Adipocyte (in vitro differentiated cells): ENCODE measurements at regions not wholly inside any gene's neighbourhood (a gene's known extent, or its start where the extent isn't known, plus 50 kb on each side); places are given as distances from the start of the nearest gene placed in this dataset.
"Not testable (repeated sequence)": the region's sequence is repeated elsewhere in the genome, so short reads cannot be mapped to it uniquely, and the experiment has no call there.

Experiments used
- DNase-seq: peaks from one replicate; pipeline ENCODE4 v3.0.0-alpha.2; 2015; ENCODE audit warnings: low read depth
- H3K27me3 ChIP-seq: replicated peaks from 2 replicates; pipeline ENCODE4 v1.7.0; 2013; ENCODE audit warnings: mild to moderate bottlenecking, low read length, moderate library complexity; ENCODE audit not compliant: control insufficient read depth, insufficient read depth
- H3K36me3 ChIP-seq: 2 replicates; pipeline ENCODE4 v1.7.0; 2013; ENCODE audit warnings: low read length, mild to moderate bottlenecking, moderate library complexity; ENCODE audit not compliant: control insufficient read depth, insufficient read depth, severe bottlenecking
- H3K4me1 ChIP-seq: 2 replicates; pipeline ENCODE4 v1.7.0; 2013; ENCODE audit warnings: mild to moderate bottlenecking, low read length, moderate library complexity; ENCODE audit not compliant: control insufficient read depth, insufficient read depth
- H3K4me3 ChIP-seq: 2 replicates; pipeline ENCODE4 v1.7.0; 2013; ENCODE audit warnings: mild to moderate bottlenecking, low read length, moderate library complexity
- H3K9ac ChIP-seq: 2 replicates; pipeline ENCODE4 v1.7.0; 2013; ENCODE audit warnings: mild to moderate bottlenecking, low read length, moderate library complexity
- H3K9me3 ChIP-seq: 2 replicates; pipeline ENCODE4 v1.7.0; 2013; ENCODE audit warnings: mild to moderate bottlenecking, low read length, moderate library complexity; ENCODE audit not compliant: control insufficient read depth

DNA sequence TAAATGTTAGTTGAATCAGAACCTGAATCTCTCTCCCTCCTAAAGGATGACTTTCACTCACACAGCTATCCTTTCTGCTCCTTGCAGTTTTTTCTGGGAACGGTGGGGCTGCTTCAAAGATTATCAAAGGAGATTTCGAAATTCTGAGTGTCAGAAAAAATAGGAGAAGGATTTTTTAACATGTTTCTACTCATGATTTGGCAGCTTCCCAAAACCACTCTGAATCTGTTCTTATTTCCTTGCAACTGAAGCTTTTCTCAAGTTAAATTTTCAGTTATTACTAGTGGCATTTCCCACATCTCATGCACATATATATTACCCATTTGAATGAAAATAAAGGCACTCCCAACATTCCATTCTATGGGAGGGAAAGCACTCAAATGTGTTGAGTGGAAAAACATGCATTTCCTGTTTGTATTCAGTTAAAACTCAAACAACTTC lies 123.6 kb downstream of the LCA5 start:
- no peaks in the 10 kb centered on the region for H3K27me3 ChIP-seq
- H3K4me1 ChIP-seq, result no peaks in the 10 kb centered on the region
- H3K9me3 ChIP-seq, result peaks cover 4% of the 10 kb centered on the region
- peak; percentile 93 for DNase-seq
- no peaks in the 10 kb centered on the region for H3K36me3 ChIP-seq
- no peak overlapping the region for H3K9ac ChIP-seq
- H3K4me3 ChIP-seq, result no peak overlapping the region

DNA sequence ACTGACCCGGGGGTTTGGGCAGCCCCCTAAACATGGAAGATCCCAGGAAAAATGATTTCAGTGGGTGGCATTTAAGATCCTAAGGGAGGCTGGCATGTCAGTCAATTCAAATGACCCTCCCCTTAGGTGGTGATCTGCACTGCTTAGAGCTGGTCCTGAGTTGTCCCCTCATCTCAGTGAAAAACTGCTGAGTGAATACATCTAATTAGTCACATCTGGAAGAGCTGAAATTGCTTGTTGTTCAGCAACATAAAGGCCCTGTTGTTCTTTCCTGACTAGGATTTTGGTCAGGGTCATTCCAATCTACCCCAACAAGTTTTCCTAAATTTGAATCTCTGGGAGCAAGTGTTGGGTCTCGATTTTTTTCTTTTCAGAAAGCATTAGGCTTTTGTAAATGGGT lies 126.4 kb downstream of the LCA5 start:
- Histone ChIP-seq H3K9me3 (peaks cover 4% of the 10 kb centered on the region), H3K27me3 (no peaks in the 10 kb centered on the region), H3K9ac (no peak overlapping the region), H3K4me1 (no peaks in the 10 kb centered on the region), H3K4me3 (no peak overlapping the region), H3K36me3 (no peaks in the 10 kb centered on the region)
- DNase-seq, result no peak

DNA sequence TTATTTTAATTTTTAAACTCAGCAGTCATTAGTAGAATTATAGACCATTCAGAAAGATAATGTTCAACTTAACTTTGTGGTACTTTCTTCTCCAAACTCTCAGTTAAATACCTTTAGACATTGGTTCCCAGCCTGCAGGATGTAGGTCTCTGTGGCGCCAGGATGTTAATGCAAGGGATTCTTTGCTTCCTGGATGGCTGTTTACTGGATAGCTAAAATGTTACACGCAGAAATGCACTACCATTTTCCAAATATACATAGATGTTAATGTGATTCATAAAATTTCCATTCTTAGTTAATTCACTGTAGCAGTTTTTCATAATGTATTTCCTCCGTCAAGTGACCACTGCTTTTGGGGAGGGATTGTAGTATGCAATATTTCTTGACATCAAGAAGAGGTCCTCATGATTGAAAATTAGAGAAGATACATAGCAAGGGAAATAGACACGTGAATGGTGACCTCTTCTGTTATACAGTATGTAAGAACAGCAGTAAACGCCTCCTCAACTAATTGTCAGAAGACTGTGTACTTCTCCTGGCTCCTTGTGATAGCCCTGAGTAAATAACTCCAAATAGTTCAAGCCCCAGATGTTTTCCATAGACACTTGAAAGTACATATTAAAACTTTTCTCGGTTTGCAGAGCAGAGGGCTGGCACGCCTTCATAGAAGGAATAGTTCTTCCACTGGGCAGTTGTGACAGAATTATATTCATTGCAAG lies 128.8 kb downstream of the LCA5 start:
- Histone ChIP-seq H3K36me3 (no peaks in the 10 kb centered on the region), H3K4me3 (no peak overlapping the region), H3K4me1 (no peaks in the 10 kb centered on the region), H3K27me3 (no peaks in the 10 kb centered on the region), H3K9ac (no peak overlapping the region), H3K9me3 (no peaks in the 10 kb centered on the region)
- no peak for DNase-seq

DNA sequence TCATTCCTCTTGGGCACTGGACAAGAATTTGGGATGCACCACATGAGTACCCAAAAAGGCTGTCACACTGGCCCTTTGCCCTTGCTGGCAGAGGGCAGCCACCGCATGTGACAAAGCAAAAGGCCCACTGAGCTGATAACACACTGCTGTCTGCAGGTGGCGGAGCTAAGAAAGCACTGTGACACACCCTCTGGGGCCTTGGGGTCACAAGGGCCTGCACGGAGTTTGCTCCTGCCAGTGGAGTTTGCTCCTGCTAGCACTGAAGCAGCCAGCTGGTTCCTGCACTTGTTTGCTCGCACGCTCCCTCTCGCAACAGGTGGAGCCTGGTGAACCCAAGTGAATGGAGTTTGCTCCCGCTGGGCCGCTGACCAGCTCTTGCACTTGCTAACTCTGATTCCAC lies 132.6 kb downstream of the LCA5 start:
- Histone ChIP-seq H3K4me3 (no peak overlapping the region), H3K27me3 (no peaks in the 10 kb centered on the region), H3K36me3 (no peaks in the 10 kb centered on the region), H3K4me1 (no peaks in the 10 kb centered on the region), H3K9me3 (no peaks in the 10 kb centered on the region), H3K9ac (no peak overlapping the region)
- no peak for DNase-seq

DNA sequence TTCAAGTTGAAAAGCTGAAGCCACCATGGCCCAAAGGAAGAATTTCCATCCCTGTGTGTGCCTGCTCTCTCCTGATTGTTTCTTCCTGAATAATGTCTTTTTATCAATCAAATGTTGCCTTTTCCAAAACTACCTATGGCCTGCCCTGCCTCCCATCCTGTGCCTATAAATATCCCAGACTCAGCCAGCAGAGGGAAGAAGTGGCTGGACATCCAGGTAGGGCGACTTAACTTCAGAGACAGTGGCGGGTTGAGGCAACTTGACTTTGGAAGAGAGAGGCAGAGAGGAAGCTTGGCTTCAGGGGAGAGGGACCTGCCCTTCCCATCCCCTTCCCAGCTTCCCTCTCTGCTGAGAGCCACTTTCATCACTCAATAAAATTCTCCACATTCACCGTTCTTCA lies 133.0 kb downstream of the LCA5 start:
- Histone ChIP-seq H3K4me1 (no peaks in the 10 kb centered on the region), H3K27me3 (no peaks in the 10 kb centered on the region), H3K9ac (no peak overlapping the region), H3K36me3 (no peaks in the 10 kb centered on the region), H3K9me3 (no peaks in the 10 kb centered on the region), H3K4me3 (no peak overlapping the region)
- DNase-seq, result no peak

DNA sequence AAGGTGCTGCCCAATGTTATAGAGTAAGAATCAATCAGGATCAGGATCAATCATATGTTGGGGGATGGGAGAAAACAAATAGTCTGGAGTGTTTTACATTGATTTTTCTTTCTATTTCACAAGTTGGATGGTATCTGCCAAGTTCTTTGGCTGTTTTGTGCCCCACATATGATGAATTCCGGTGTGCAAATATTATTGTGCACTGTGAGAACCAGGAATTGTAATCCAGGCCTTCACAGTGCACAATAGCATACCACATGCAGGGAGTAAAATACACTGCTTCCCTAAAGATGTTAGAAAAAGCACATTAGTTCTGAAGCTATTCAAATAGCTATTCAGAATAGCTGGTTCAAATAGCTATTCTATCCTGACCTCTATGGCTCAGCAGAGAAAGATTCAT lies 133.7 kb downstream of the LCA5 start:
- no peaks in the 10 kb centered on the region for H3K36me3 ChIP-seq
- DNase-seq, result no peak
- H3K9ac ChIP-seq, result no peak overlapping the region
- no peaks in the 10 kb centered on the region for H3K9me3 ChIP-seq
- no peaks in the 10 kb centered on the region for H3K4me1 ChIP-seq
- H3K4me3 ChIP-seq, result no peak overlapping the region
- H3K27me3 ChIP-seq, result no peaks in the 10 kb centered on the region

DNA sequence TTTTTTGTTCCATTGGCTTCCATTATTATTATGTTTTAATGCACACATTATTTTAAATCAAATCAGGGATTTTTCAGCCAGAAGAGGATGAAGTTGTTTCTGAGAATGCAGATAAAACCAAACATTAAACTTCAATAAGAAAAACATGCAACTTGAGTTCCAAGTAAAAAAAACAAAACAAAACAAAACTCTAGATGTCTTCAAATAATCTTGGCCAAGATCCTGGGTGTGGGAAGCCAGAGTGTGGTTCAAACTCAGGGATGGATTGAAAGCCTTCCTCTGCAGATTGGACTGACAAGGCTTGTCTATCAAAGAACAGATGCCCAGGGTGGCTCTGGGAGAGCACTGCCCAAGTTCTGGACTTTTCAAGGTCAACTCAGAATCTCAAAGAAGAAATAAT lies 134.1 kb downstream of the LCA5 start:
- Histone ChIP-seq H3K36me3 (no peaks in the 10 kb centered on the region), H3K4me3 (no peak overlapping the region), H3K27me3 (no peaks in the 10 kb centered on the region), H3K9ac (no peak overlapping the region), H3K9me3 (no peaks in the 10 kb centered on the region), H3K4me1 (no peaks in the 10 kb centered on the region)
- no peak for DNase-seq

DNA sequence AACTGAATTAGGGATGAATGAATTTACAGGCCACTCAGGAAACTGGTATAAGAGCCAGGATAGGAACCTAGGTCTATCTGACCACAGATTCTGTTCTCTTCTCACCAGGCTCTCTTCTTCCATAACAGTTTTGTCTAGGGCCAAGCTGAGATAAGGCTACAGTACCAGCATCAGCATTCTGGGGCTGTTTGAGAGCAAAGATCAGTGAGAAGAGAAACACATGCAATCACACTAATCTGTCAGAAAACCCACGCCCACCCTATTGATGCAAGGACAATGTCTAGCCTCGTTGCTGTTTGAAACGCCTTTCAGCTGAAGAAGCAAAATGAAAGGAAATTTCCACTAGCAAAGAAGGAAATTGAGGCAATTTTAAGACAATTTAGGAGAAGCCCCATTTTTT lies 137.7 kb downstream of the LCA5 start:
- Histone ChIP-seq H3K9me3 (no peaks in the 10 kb centered on the region), H3K4me1 (no peaks in the 10 kb centered on the region), H3K27me3 (peaks cover 4% of the 10 kb centered on the region), H3K9ac (no peak overlapping the region), H3K4me3 (no peak overlapping the region), H3K36me3 (no peaks in the 10 kb centered on the region)
- no peak for DNase-seq

DNA sequence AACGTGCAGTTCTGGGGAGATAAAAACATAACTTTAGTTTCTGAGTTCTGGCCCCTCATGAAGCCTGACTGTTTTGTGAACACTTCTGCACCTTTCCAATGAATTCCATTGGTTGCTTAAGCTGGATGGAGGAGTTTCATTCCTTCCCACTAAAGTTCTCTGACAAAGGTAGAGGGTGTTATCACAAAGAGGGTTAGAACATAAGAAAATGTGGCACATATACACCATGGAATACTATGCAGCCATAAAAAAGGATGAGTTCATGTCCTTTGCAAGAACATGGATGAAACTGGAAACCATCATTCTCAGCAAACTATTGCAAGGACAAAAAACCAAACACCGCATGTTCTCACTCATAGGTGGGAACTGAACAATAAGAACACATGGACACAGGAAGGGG lies 138.6 kb downstream of the LCA5 start:
- not testable (repeated sequence) for DNase-seq, H3K4me3 ChIP-seq, H3K4me1 ChIP-seq, H3K9ac ChIP-seq, H3K27me3 ChIP-seq, H3K9me3 ChIP-seq, H3K36me3 ChIP-seq

DNA sequence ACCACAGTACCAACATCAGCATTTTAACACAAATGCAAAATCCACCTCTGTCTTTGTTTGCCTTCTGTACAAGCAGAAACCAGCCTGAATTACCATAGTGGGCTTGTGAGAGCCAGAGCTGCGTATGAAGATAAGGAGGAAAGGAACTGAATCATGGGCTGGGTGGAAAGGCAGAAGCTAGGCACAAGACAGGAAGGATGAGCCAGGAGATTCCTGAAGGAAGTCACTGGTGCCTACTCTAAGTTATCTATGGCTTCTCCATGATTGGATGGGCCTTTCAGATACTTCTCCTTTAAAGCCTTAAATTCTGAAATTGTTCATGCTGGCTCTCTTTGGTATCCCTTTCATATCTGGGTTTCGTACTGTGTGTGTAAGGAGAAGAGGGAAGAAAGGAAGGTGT lies 140.6 kb downstream of the LCA5 start:
- no peak for DNase-seq
- Histone ChIP-seq H3K4me1 (no peaks in the 10 kb centered on the region), H3K4me3 (no peak overlapping the region), H3K9me3 (no peaks in the 10 kb centered on the region), H3K36me3 (no peaks in the 10 kb centered on the region), H3K9ac (no peak overlapping the region), H3K27me3 (peaks cover 4% of the 10 kb centered on the region)

DNA sequence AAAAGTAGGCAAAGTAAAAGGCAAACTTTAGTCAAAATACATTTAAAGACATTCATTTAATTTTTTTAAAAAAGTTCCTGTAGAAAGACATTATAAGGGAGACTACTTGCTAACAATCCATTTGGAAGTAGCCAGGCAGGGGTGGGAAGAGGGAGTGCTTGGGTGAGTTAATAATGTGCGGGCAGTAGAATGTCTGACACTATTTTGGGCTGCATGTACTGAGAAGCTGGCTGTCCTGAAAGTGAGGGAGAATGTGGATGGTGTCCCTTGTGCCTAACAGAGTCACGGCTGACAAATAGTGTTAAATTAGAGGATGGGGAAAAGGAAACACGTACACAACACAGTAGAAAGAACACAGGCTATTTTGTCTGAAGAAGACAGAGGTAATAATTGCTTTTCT lies 142.5 kb downstream of the LCA5 start:
- DNase-seq, result no peak
- no peaks in the 10 kb centered on the region for H3K9me3 ChIP-seq
- no peaks in the 10 kb centered on the region for H3K4me1 ChIP-seq
- H3K9ac ChIP-seq, result no peak overlapping the region
- peaks cover 4% of the 10 kb centered on the region for H3K27me3 ChIP-seq
- H3K4me3 ChIP-seq, result no peak overlapping the region
- H3K36me3 ChIP-seq, result no peaks in the 10 kb centered on the region

DNA sequence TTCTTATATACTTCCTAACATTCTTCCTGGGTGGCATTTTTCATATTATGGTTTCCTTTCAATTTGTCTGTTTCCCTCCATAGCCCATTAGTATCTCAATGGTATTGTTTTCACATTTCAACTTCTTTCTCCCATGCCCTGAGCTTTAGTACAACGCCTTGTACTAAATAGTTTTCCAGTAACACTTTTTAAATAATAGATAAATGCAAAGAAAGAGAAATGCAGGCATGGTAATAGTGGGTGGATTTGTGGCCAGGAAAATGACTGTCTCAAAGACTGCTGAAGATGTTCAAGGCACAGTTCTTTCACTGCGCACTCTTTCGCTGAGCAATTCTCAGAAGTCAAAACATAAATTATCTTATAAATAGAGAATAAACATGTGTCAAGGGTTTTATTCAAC lies 145.1 kb downstream of the LCA5 start:
- Histone ChIP-seq H3K4me1 (no peaks in the 10 kb centered on the region), H3K36me3 (no peaks in the 10 kb centered on the region), H3K9ac (no peak overlapping the region), H3K4me3 (no peak overlapping the region), H3K27me3 (peaks cover 4% of the 10 kb centered on the region), H3K9me3 (no peaks in the 10 kb centered on the region)
- DNase-seq, result no peak
